ENCODE measurements at regions not wholly inside any gene's neighbourhood (a gene's known extent, or its start where the extent isn't known, plus 50 kb on each side); places are given as distances from the start of the nearest gene placed in this dataset.

DNA sequence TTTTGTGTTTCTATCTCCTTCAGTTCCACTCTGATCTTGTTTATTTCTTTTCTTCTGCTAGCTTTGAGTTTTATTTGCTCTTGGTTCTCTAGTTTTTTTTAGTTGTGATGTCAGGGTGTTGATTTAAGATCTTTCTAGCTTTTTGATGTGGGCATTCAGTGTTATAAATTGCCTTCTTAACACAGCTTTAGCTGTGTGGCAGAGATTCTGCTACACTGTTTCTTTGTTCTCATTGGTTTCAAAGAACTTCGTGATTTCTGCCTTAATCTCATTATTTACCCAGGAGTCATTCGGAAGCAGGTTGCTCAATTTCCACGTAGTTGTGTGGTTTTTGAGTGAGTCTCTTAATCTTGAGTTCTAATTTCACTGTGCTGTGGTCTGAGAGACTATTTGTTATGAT is 251.7 kb upstream of the HTR2A start:
- TF ChIP-seq REST (IDR thresholded peaks at IDR 0.05; ENCODE audit: borderline replicate concordance), result no peak
- TF ChIP-seq CTCF (IDR thresholded peaks at IDR 0.05; ENCODE audit: poor library complexity, severe bottlenecking), result no peak

All from neural cell (in vitro differentiated cells).